Choroid plexus epithelial cell (primary cell): ENCODE measurements at regions not wholly inside any gene's neighbourhood (a gene's known extent, or its start where the extent isn't known, plus 50 kb on each side); places are given as distances from the start of the nearest gene placed in this dataset.

Experiments used
- DNase-seq: peaks from one replicate; pipeline ENCODE4 v3.0.0-alpha.2; 2010; ENCODE audit warnings: low read depth
- H3K4me3 ChIP-seq: 2 replicates; pipeline ENCODE4 v1.5.1; 2011; ENCODE audit warnings: low read depth, mild to moderate bottlenecking, control low read depth, low read length, moderate library complexity
- TF ChIP-seq, protein P1 (sequence below): conservative IDR thresholded peaks from 2 replicates; pipeline ENCODE4 v1.5.1; 2011; ENCODE audit warnings: low read depth, mild to moderate bottlenecking, control low read depth, inconsistent platforms, low read length, moderate library complexity

DNA sequence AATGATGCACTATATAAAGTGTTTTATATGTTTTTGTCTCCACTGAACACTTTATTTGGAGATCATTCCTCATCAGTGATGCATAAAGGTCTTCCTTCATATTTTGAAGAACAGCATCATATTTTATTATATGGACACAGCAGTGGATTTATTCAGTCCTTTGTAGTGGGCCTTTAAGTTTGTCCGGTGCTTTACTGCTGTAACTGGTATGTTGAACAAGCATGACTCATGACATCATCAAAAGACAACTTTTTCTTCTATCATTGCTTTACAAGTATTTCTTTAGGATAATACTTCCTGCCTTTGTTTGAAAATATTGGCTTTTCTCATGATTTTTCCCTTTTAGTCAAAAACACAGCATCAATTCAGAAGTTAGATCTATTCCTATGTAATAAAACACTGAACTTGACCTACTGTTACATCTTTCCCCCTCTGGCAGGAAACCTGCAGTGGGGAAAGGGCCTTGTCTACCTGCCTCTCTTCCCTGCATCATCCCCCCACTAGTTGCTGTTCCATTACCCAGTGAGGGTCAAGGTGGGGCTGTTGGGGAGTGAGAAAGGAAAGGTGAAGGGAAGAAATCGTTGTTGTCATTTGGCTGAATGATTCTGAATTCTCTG, 241.2 kb downstream of the CYP26B1 start:
- no peak overlapping the region for H3K4me3 ChIP-seq
- TF ChIP-seq, protein P1, sequence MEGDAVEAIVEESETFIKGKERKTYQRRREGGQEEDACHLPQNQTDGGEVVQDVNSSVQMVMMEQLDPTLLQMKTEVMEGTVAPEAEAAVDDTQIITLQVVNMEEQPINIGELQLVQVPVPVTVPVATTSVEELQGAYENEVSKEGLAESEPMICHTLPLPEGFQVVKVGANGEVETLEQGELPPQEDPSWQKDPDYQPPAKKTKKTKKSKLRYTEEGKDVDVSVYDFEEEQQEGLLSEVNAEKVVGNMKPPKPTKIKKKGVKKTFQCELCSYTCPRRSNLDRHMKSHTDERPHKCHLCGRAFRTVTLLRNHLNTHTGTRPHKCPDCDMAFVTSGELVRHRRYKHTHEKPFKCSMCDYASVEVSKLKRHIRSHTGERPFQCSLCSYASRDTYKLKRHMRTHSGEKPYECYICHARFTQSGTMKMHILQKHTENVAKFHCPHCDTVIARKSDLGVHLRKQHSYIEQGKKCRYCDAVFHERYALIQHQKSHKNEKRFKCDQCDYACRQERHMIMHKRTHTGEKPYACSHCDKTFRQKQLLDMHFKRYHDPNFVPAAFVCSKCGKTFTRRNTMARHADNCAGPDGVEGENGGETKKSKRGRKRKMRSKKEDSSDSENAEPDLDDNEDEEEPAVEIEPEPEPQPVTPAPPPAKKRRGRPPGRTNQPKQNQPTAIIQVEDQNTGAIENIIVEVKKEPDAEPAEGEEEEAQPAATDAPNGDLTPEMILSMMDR = no peak
- DNase-seq = no peak

DNA sequence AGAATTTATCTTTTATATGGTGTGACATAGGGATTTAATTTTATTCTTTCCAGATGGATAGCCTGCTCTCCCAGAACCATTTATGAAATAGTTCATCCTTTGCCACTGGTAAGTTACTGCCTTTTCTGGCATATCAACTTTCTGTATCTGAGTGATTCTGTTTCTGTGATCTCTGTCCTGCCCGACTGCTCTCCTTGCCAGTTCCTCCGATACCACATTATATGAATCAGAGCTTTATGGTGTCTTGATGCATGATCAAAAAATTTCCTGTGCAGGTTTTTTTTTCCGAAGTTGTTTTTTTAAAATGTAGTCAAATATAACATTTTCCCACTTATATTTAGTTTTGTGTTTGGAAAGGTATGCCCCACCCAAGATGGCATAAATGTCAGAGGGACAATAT, 242.5 kb downstream of the CYP26B1 start:
- H3K4me3 ChIP-seq = no peak overlapping the region
- no peak for DNase-seq

DNA sequence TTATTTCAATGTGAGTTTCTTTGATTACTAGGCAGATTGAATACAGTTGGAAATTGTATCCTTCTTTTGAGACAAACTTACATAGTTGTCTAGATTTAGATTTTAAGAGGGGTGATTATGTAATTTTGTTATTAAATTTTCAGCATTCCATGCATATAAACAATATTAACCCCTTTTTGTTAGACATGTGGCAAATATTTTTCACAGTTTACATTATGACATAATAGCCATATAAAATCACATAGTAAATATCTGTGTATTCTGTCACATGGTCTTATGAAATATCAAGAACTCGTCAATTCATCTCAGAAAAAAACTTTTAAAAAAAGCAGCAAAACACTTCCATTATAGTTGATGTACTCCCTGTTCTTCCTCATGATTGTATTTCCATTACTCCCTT, 243.8 kb downstream of the CYP26B1 start:
- no peak overlapping the region for H3K4me3 ChIP-seq
- TF ChIP-seq, protein P1 = no peak
- DNase-seq = no peak

More for the DNA sequence above, 242.5 kb downstream of the CYP26B1 start:
- TF ChIP-seq, protein P1 = no peak

DNA sequence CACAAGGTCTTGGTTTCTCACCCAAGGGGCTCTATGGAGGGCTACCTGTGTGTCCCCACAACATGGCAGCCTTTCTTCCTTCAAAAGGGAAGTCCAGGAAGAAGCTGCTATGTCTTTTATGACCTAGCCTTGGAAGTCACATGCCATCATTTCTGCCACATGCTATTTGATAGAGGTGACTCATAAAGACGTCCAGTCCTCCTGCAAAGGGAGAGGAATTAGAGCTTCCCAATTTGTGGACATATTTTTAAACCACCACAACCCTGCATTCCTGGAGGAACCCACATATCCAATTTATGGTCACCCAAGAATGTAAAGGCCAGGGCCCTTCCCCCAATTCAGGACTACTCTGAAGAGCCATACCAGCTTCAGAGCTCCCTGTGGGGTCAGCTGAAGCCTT, 246.2 kb downstream of the CYP26B1 start:
- no peak overlapping the region for H3K4me3 ChIP-seq
- TF ChIP-seq, protein P1 = no peak
- no peak for DNase-seq

DNA sequence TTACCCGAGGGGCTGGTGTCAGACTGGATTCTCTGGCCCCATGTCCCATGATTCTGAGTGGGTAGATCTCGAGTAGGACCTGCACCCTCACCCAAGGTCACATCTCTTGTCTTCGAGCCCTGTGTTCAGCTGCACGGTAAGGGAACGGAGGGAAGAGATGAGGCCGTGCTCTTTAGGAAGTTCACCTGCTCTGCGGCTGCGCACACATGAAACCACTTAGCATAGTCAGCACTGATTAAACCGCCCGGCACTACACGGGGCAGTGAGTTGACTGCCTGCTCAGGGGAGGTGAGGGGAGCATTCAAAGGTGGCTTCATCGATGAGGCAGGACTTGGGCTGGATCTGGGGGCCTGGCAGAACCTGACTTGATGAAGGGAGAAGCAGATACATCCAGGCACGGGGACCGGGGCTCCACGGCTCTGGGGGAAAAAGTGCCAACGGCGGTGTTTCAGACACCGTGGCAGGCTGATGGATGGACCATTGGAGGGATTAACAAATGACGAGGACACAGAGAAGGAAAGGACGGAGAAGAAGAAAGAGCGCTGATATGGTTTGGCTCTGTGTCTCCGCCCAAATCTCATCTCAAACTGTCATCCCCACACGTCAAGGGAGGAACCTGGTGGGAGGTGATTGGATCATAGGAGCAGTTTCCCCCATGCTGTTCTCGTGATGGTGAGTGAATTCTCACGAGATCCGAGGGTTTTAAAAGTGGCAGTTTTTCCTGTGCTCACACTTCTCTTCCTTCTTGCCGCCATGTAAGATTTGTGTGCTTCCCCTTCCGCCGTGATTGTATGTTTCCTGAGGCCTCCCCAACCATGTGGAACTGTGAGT, 248.6 kb downstream of the CYP26B1 start:
- TF ChIP-seq, protein P1 = no peak
- no peak for DNase-seq
- no peak overlapping the region for H3K4me3 ChIP-seq

DNA sequence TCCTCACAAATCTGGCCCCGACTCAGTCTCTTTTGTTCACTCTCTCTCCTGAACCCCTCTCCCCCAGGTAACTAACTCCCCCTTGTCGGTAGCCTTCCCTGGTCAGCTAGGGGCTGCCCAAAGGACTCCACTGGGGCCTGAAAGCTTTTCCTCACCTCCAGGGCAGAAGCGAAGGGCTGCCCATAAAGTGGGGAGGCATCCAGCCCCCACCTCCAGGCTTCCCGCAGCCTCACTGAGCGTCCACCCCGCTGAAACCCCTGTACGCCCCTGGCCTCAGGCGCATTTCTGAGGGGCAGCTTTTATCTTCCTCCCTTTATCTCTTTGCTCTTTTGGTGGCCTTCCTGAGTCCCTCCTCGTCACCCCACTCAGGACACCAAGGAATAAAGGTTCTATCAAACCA, 249.3 kb downstream of the CYP26B1 start:
- TF ChIP-seq, protein P1 = no peak
- DNase-seq = no peak

More for the DNA sequence above, 249.3 kb downstream of the CYP26B1 start:
- H3K4me3 ChIP-seq = no peak overlapping the region
